HFF-Myc (cell line): ENCODE measurements at regions not wholly inside any gene's neighbourhood (a gene's known extent, or its start where the extent isn't known, plus 50 kb on each side); places are given as distances from the start of the nearest gene placed in this dataset.

Experiments
- DNase-seq: peaks from one replicate; pipeline ENCODE4 v3.0.0-alpha.2; 2011; ENCODE audit warnings: low read depth; ENCODE audit errors: extremely low read depth
- H3K4me3 ChIP-seq: replicated peaks from 2 replicates; pipeline ENCODE4 v1.5.1; 2011; ENCODE audit warnings: low read depth, mild to moderate bottlenecking, control low read depth, low read length
- CTCF ChIP-seq: IDR thresholded peaks from 2 replicates; pipeline ENCODE4 v1.5.1; 2012; ENCODE audit warnings: mild to moderate bottlenecking, low read depth, low read length, control low read depth; ENCODE audit errors: missing control alignments

DNA sequence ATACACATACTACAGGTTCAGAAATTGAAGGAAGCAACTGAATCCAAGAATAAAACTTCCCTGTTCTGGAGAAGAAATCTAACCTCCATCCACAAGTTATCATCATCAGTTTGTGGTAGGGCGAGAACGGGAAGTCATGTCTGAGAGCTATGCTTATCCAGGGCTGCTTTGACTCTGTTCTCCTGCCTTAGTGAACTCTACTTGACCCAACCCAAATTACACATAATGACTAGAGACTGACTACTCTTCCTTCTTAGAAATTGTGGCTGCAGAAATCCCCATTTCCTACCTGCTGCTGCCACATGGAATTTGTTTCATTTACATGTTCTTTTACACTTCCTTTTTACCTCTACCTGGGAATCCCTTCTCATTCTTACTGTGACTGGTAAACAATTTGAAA lies 1102.6 kb upstream of the PIK3C3 start:
- DNase-seq = no peak
- no peak overlapping the region for H3K4me3 ChIP-seq
- TF ChIP-seq CTCF = no peak

DNA sequence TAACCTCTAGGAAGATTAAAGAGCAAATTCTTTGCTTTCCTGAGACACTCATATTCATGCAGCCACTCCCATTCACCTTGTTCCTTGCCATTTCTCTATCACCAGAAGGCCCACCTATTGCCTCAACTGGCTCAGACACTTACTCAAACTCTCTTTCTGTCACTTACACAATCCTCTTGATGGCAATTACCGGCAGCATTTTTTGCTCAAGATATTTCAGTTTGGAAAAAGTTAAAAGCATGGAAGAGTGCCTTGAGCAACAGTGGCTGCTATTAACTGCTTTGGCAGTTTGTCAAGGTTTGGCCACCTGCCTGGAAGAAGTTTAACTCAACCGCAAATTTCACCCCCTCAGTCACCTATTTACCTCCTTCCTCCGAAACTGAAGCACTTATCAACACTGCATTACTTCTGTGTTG lies 1104.0 kb upstream of the PIK3C3 start:
- TF ChIP-seq CTCF = no peak
- H3K4me3 ChIP-seq = no peak overlapping the region
- DNase-seq = no peak

DNA sequence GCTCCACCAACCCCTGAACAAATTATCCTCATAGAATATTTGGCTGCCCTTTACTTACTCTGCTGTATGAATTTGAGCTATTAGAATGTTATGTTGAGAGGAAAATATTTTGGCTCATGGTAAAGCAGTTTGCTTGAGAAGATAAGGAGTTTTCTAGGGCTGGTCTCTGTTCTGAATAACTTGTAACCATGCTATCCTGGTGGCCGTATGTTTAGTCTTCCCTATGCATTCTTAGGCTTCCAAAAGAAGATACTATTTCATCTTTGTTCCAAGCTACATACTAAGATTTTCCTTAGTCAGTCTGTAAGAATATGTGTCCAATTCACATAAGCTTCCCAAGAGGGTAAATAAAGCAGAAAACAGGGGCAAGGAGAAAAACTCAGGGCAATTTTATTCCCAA lies 1105.1 kb upstream of the PIK3C3 start:
- DNase-seq = no peak
- H3K4me3 ChIP-seq = no peak overlapping the region
- no peak for TF ChIP-seq CTCF

DNA sequence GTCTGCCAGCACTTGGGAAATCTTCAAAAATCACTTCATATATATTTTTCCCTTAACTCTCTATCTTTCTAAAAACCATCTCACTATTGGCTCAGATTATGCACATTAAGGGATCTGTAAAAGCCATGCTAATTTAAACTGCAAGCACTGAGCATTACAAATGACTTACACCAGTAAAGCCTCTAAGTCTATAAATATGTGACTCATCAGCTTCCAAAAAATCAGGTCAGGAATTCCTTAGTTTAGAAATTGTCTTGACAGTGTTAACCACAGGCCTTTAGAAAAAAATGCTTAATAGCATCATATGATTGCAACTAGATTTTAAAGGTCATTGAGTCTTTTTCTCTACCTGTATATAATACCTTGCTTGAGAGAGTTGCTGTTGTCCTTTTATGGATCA lies 1113.6 kb upstream of the PIK3C3 start:
- no peak for TF ChIP-seq CTCF
- H3K4me3 ChIP-seq = no peak overlapping the region
- DNase-seq = peak; percentile 2

DNA sequence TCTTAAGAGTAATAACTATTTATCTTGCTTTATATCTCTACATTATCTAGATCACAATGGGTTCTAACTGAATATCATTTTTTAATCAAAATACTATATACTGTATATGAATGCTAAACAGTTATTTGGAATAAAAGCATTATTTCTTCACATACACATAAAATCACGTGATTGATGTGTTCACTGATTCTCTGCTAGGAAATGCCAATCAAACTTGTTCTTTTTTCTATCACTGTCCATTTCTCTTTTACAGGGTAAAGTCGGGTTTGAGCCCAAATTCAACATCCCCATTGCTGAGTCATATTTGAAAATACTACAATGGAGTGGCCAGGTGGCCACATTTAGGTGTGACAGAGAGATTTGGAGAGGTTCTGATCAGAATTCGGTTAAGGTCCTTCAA lies 1114.0 kb upstream of the PIK3C3 start:
- no peak for TF ChIP-seq CTCF
- no peak for DNase-seq
- no peak overlapping the region for H3K4me3 ChIP-seq

- H3K4me3 ChIP-seq = no peak overlapping the region
- no peak for TF ChIP-seq CTCF
- DNase-seq = no peak
Observed at GRCh38 chr18:40832362-40832761, 1122.7 kb upstream of the PIK3C3 start.

DNA sequence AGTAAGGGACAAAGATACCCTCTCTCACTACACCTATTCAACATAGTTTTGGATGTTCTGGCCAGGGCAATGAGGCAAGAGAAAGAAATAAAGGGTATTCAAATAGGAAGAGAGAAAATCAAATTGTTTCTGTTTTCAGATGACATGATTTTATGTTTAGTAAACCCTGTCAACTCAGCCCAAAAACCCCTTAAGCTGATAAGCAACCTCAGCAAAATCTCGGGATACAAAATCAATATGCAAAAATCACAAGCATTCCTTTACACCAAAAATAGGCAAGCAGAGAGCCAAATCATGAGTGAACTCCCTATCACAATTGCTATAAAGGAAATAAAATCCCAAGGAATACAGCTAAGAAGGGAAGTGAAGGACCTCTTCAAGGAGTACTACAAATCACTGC lies 1130.7 kb upstream of the PIK3C3 start:
- H3K4me3 ChIP-seq = no peak overlapping the region
- DNase-seq = no peak
- no peak for TF ChIP-seq CTCF
